ENCODE measurements at regions not wholly inside any gene's neighbourhood (a gene's known extent, or its start where the extent isn't known, plus 50 kb on each side); places are given as distances from the start of the nearest gene placed in this dataset.

- intact Hi-C loops (cut with DNase I), result no loop called here
- no peak for TF ChIP-seq CTCF (IDR thresholded peaks at IDR 0.05)
- H3K27me3 ChIP-seq, result no peaks in the 10 kb centered on the region
- no peak for DNase-seq
- no peaks in the 10 kb centered on the region for H3K4me1 ChIP-seq
- H3K4me3 ChIP-seq, result no peak overlapping the region
- H3K9ac ChIP-seq (ENCODE audit: low read depth in 2 of 2, low read length in 2 of 2), result no peak overlapping the region
- no peaks in the 10 kb centered on the region for H3K36me3 ChIP-seq
- H3K9me3 ChIP-seq, result no peaks in the 10 kb centered on the region
- no peak overlapping the region for H3K27ac ChIP-seq
These were observed 435.2 kb upstream of the AUTS2 start for GRCh38 chr7:69162931-69163670.

- Histone ChIP-seq H3K27ac (no peak overlapping the region), H3K4me1 (no peaks in the 10 kb centered on the region), H3K4me3 (no peak overlapping the region), H3K9me3 (no peaks in the 10 kb centered on the region), H3K27me3 (no peaks in the 10 kb centered on the region), H3K9ac (ENCODE audit: low read depth in 2 of 2, low read length in 2 of 2) (no peak overlapping the region), H3K36me3 (no peaks in the 10 kb centered on the region)
- intact Hi-C loops (cut with DNase I), result no loop called here
- no peak for DNase-seq
- TF ChIP-seq CTCF (IDR thresholded peaks at IDR 0.05), result no peak
These were observed 431.2 kb upstream of the AUTS2 start for GRCh38 chr7:69166979-69167516.

- Histone ChIP-seq H3K27me3 (no peaks in the 10 kb centered on the region), H3K4me3 (no peak overlapping the region), H3K27ac (no peak overlapping the region), H3K36me3 (no peaks in the 10 kb centered on the region), H3K9me3 (no peaks in the 10 kb centered on the region), H3K4me1 (no peaks in the 10 kb centered on the region), H3K9ac (ENCODE audit: low read depth in 2 of 2, low read length in 2 of 2) (no peak overlapping the region)
- intact Hi-C loops (cut with DNase I), result no loop called here
- no peak for DNase-seq
- TF ChIP-seq CTCF (IDR thresholded peaks at IDR 0.05), result no peak
These were observed 428.9 kb upstream of the AUTS2 start for GRCh38 chr7:69169386-69169785.

- Histone ChIP-seq H3K4me1 (no peaks in the 10 kb centered on the region), H3K27me3 (no peaks in the 10 kb centered on the region), H3K9me3 (no peaks in the 10 kb centered on the region), H3K36me3 (no peaks in the 10 kb centered on the region), H3K4me3 (no peak overlapping the region), H3K9ac (ENCODE audit: low read depth in 2 of 2, low read length in 2 of 2) (no peak overlapping the region), H3K27ac (no peak overlapping the region)
- TF ChIP-seq CTCF (IDR thresholded peaks at IDR 0.05), result no peak
- DNase-seq, result no peak
- intact Hi-C loops (cut with DNase I), result no loop called here
These were observed 425.8 kb upstream of the AUTS2 start for GRCh38 chr7:69172357-69173077.

DNA sequence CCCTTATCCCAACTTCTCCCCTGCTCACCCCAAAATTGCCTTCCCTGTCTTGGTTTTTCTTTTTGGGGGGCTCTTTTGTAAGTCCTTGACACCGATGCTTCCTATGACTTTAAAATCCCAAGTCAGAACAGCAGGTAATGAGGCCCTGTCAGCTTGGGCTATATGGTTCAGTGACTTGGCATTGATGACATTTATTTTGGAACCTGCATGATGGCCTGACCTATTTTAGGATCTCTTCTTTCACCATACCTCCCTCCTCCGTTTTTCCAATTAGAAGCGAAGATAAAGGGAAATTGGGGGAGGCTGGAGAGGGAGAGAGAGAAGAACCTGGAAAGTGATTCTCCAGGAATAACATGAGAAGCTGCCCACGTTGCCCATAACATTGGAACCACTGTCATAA is 424.9 kb upstream of the AUTS2 start:
- TF ChIP-seq CTCF (IDR thresholded peaks at IDR 0.05), result no peak
- intact Hi-C loops (cut with DNase I), result no loop called here

More for the DNA sequence above, 424.9 kb upstream of the AUTS2 start:
- no peak overlapping the region for H3K27ac ChIP-seq
- no peaks in the 10 kb centered on the region for H3K4me1 ChIP-seq
- no peaks in the 10 kb centered on the region for H3K36me3 ChIP-seq
- no peak for DNase-seq
- no peak overlapping the region for H3K9ac ChIP-seq (ENCODE audit: low read depth in 2 of 2, low read length in 2 of 2)
- H3K27me3 ChIP-seq, result no peaks in the 10 kb centered on the region
- H3K9me3 ChIP-seq, result no peaks in the 10 kb centered on the region
- H3K4me3 ChIP-seq, result no peak overlapping the region

Data from colonic mucosa (tissue), 4 donors.